ENCODE measurements at regions not wholly inside any gene's neighbourhood (a gene's known extent, or its start where the extent isn't known, plus 50 kb on each side); places are given as distances from the start of the nearest gene placed in this dataset.

- TF ChIP-seq, protein P1, sequence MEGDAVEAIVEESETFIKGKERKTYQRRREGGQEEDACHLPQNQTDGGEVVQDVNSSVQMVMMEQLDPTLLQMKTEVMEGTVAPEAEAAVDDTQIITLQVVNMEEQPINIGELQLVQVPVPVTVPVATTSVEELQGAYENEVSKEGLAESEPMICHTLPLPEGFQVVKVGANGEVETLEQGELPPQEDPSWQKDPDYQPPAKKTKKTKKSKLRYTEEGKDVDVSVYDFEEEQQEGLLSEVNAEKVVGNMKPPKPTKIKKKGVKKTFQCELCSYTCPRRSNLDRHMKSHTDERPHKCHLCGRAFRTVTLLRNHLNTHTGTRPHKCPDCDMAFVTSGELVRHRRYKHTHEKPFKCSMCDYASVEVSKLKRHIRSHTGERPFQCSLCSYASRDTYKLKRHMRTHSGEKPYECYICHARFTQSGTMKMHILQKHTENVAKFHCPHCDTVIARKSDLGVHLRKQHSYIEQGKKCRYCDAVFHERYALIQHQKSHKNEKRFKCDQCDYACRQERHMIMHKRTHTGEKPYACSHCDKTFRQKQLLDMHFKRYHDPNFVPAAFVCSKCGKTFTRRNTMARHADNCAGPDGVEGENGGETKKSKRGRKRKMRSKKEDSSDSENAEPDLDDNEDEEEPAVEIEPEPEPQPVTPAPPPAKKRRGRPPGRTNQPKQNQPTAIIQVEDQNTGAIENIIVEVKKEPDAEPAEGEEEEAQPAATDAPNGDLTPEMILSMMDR (IDR thresholded peaks at IDR 0.05): no peak
- no peak for TF ChIP-seq ZFX (IDR thresholded peaks at IDR 0.05; ENCODE audit: borderline replicate concordance)
Measured at GRCh38 chr12:22916815-22917214, 291.8 kb downstream of the ETNK1 start.

All from 22Rv1 (cell line).